ENCODE measurements at regions not wholly inside any gene's neighbourhood (a gene's known extent, or its start where the extent isn't known, plus 50 kb on each side); places are given as distances from the start of the nearest gene placed in this dataset.

- ChIA-PET CTCF (no interaction called here), POLR2A (no interaction called here)
- H3K4me3 ChIP-seq (ENCODE audit: low read depth, low read length): no peak overlapping the region
These were observed 396.9 kb upstream of the NDST3 start for GRCh38 chr4:117637347-117637746.

GRCh38 chr4:117640836-117641235 lies 393.4 kb upstream of the NDST3 start:
- CTCF ChIA-PET: no interaction called here
- POLR2A ChIA-PET: no interaction called here
- H3K4me3 ChIP-seq (ENCODE audit: low read depth, low read length): no peak overlapping the region
- TF ChIP-seq CTCF (IDR thresholded peaks at IDR 0.05; ENCODE audit: insufficient read depth, low read depth, low read length): no peak
- no peaks in the 10 kb centered on the region for H3K36me3 ChIP-seq (ENCODE audit: control insufficient read depth, insufficient read depth, low read length)
- no peaks in the 10 kb centered on the region for H3K27me3 ChIP-seq (ENCODE audit: control insufficient read depth, insufficient read depth, low read length)
- DNase-seq (ENCODE audit: low read depth): no peak

More at GRCh38 chr4:117637347-117637746, 396.9 kb upstream of the NDST3 start:
- H3K27me3 ChIP-seq (ENCODE audit: control insufficient read depth, insufficient read depth, low read length): no peaks in the 10 kb centered on the region
- H3K36me3 ChIP-seq (ENCODE audit: control insufficient read depth, insufficient read depth, low read length): no peaks in the 10 kb centered on the region
- no peak for DNase-seq (ENCODE audit: low read depth)
- TF ChIP-seq CTCF (IDR thresholded peaks at IDR 0.05; ENCODE audit: insufficient read depth, low read depth, low read length): no peak

- H3K36me3 ChIP-seq (ENCODE audit: control insufficient read depth, insufficient read depth, low read length): no peaks in the 10 kb centered on the region
- ChIA-PET POLR2A (no interaction called here), CTCF (no interaction called here)
- no peak for DNase-seq (ENCODE audit: low read depth)
- H3K4me3 ChIP-seq (ENCODE audit: low read depth, low read length): no peak overlapping the region
- H3K27me3 ChIP-seq (ENCODE audit: control insufficient read depth, insufficient read depth, low read length): no peaks in the 10 kb centered on the region
- no peak for TF ChIP-seq CTCF (IDR thresholded peaks at IDR 0.05; ENCODE audit: insufficient read depth, low read depth, low read length)
These were observed 392.8 kb upstream of the NDST3 start for GRCh38 chr4:117641519-117641918.

- Histone ChIP-seq H3K27me3 (ENCODE audit: control insufficient read depth, insufficient read depth, low read length) (no peaks in the 10 kb centered on the region), H3K36me3 (ENCODE audit: control insufficient read depth, insufficient read depth, low read length) (no peaks in the 10 kb centered on the region), H3K4me3 (ENCODE audit: low read depth, low read length) (no peak overlapping the region)
- ChIA-PET CTCF (interaction anchor here (0.6 kb wide), 1 partner anchor 144 kb away, joined by 3 read pairs; no protein-coding TSS in a partner anchor), POLR2A (no interaction called here)
- TF ChIP-seq CTCF (IDR thresholded peaks at IDR 0.05; ENCODE audit: insufficient read depth, low read depth, low read length): no peak
- no peak for DNase-seq (ENCODE audit: low read depth)
These were observed 380.2 kb upstream of the NDST3 start for GRCh38 chr4:117654079-117654478.

GRCh38 chr4:117660668-117661067 lies 373.6 kb upstream of the NDST3 start:
- ChIA-PET POLR2A (no interaction called here), CTCF (no interaction called here)
- no peak for TF ChIP-seq CTCF (IDR thresholded peaks at IDR 0.05; ENCODE audit: insufficient read depth, low read depth, low read length)
- Histone ChIP-seq H3K27me3 (ENCODE audit: control insufficient read depth, insufficient read depth, low read length) (no peaks in the 10 kb centered on the region), H3K36me3 (ENCODE audit: control insufficient read depth, insufficient read depth, low read length) (no peaks in the 10 kb centered on the region), H3K4me3 (ENCODE audit: low read depth, low read length) (no peak overlapping the region)
- DNase-seq (ENCODE audit: low read depth): no peak

All from BJ (cell line).